ENCODE measurements at regions not wholly inside any gene's neighbourhood (a gene's known extent, or its start where the extent isn't known, plus 50 kb on each side); places are given as distances from the start of the nearest gene placed in this dataset.

DNA sequence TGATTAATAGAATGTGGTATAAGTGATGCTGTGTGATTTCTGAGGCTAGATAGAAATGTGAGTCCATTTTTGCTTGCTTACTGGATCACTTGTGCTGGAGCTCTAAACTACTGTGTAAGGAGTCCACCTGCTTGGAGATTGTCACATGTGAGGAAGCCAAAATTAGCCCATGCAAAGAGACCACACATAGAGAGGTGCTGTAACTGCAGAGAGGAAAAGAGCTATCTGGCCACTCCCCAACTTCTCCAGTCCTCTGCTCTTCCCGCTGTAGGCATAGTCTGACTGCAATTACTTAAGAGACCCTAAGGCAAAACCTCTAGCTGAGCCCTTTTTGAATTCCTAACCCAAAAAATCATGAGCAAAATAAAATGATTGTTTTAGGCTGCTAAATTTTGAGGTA is 120.6 kb upstream of the FBXO11 start:
- TF ChIP-seq CTCF (conservative IDR thresholded peaks at IDR 0.05; ENCODE audit: low read length), result no peak
- no peak for TF ChIP-seq EZH2phosphoT487 (IDR thresholded peaks at IDR 0.05; ENCODE audit: borderline replicate concordance)
